Tibial nerve (tissue), 4 donors: ENCODE measurements at regions not wholly inside any gene's neighbourhood (a gene's known extent, or its start where the extent isn't known, plus 50 kb on each side); places are given as distances from the start of the nearest gene placed in this dataset.
"Not testable (repeated sequence)": the region's sequence is repeated elsewhere in the genome, so short reads cannot be mapped to it uniquely, and the experiment has no call there.

Experiments
- DNase-seq, 2 donors: peaks; one replicate each; pipeline ENCODE4 v3.0.0-alpha.2; 2019; ENCODE audit warnings: low spot score in 2 of 2
- H3K27ac ChIP-seq, 4 donors: fragments of 200-600 bp; sonication (generic) in 3 of 4; one replicate each; pipeline ENCODE4 v1.5.1; 2017 to 2019; ENCODE audit warnings: mild to moderate bottlenecking in 1 of 4
- H3K27me3 ChIP-seq, 2 donors: fragments of 200-600 bp; sonication (generic) in 1 of 2; one replicate each; pipeline versions ENCODE4 v1.5.1 to v1.6.0; 2017 to 2019
- H3K36me3 ChIP-seq, 3 donors: fragments of 200-600 bp; sonication (generic); one replicate each; pipeline ENCODE4 v1.5.1; 2018 to 2019
- H3K4me1 ChIP-seq, 4 donors: fragments of 200-600 bp; sonication (generic) in 3 of 4; one replicate each; pipeline ENCODE4 v1.5.1; 2017 to 2019
- H3K4me3 ChIP-seq, 4 donors: fragments of 200-600 bp; sonication (generic) in 3 of 4; one replicate each; pipeline ENCODE4 v1.5.1; 2017 to 2019; ENCODE audit warnings: mild to moderate bottlenecking in 1 of 4, moderate library complexity in 1 of 4
- H3K9me3 ChIP-seq, 4 donors: fragments of 200-600 bp; sonication (generic) in 3 of 4; one replicate each; pipeline ENCODE4 v1.5.1; 2017 to 2019
- CTCF ChIP-seq, 5 experiments: fragments of 200-600 bp in 3 of 5; fragments of 450-650 bp in 2 of 5; sonication (generic) in 3 of 5; IDR thresholded peaks; one replicate each; pipeline ENCODE4 v1.5.1; 2016 to 2019; ENCODE audit warnings: antibody characterized with exemption in 5 of 5, mild to moderate bottlenecking in 3 of 5, moderate library complexity in 2 of 5
- EP300 ChIP-seq, 2 donors: sonication (generic); formaldehyde crosslinking; IDR thresholded peaks; one replicate each; pipeline ENCODE4 v1.6.1; 2017; ENCODE audit warnings: antibody characterized with exemption in 2 of 2, mild to moderate bottlenecking in 1 of 2
- POLR2A ChIP-seq, 2 donors: fragments of 450-650 bp; IDR thresholded peaks; one replicate each; pipeline ENCODE4 v1.6.1; 2017; ENCODE audit warnings: antibody characterized with exemption in 2 of 2, mild to moderate bottlenecking in 2 of 2, moderate library complexity in 2 of 2
- WGBS, 2 donors: methylation state at CpG; one replicate each; pipeline ENCODE4 v1.1.5; 2018; 5-methylcytosine and 5-hydroxymethylcytosine counted together

- TF ChIP-seq POLR2A (IDR thresholded peaks at IDR 0.05) (no peak), CTCF (IDR thresholded peaks at IDR 0.05) (no peak), EP300 (IDR thresholded peaks at IDR 0.05) (no peak)
- WGBS, 2 donors, result 51 to 53% methylated on average over 6 of the region's 6 CpGs
- H3K4me1 ChIP-seq, result peaks cover 0 to 6% (median 3%) of the 10 kb centered on the region in 4 donors
- no peak for DNase-seq
- H3K27me3 ChIP-seq, result no peaks in the 10 kb centered on the region
- H3K4me3 ChIP-seq, result no peak overlapping the region
- H3K36me3 ChIP-seq, result no peaks in the 10 kb centered on the region
- H3K27ac ChIP-seq, result no peak overlapping the region
- H3K9me3 ChIP-seq, result no peaks in the 10 kb centered on the region
Measured at GRCh38 chr14:30389134-30389876, 169.7 kb upstream of the G2E3 start.

GRCh38 chr14:30389877-30390385 is 169.0 kb upstream of the G2E3 start:
- Histone ChIP-seq H3K27ac (no peak overlapping the region), H3K9me3 (no peaks in the 10 kb centered on the region)

GRCh38 chr14:30395065-30395464 is 163.9 kb upstream of the G2E3 start:
- Histone ChIP-seq H3K36me3 (no peaks in the 10 kb centered on the region), H3K27ac (no peak overlapping the region), H3K4me3 (no peak overlapping the region), H3K4me1 (peaks cover 0 to under 1% (median 0%) of the 10 kb centered on the region in 4 donors), H3K27me3 (no peaks in the 10 kb centered on the region), H3K9me3 (no peaks in the 10 kb centered on the region)
- WGBS, 2 donors, result 91 to 95% methylated on average over 1 of the region's 1 CpG
- no peak for TF ChIP-seq CTCF (IDR thresholded peaks at IDR 0.05)
- no peak for TF ChIP-seq POLR2A (IDR thresholded peaks at IDR 0.05)
- no peak for TF ChIP-seq EP300 (IDR thresholded peaks at IDR 0.05)
- no peak for DNase-seq

More at GRCh38 chr14:30389877-30390385, 169.0 kb upstream of the G2E3 start:
- H3K4me1 ChIP-seq, result peaks cover 0 to 6% (median 3%) of the 10 kb centered on the region in 4 donors
- H3K36me3 ChIP-seq, result no peaks in the 10 kb centered on the region
- TF ChIP-seq EP300 (IDR thresholded peaks at IDR 0.05) (no peak), CTCF (IDR thresholded peaks at IDR 0.05) (no peak), POLR2A (IDR thresholded peaks at IDR 0.05) (no peak)
- WGBS, 2 donors, result 30 to 38% methylated on average over 4 of the region's 4 CpGs
- DNase-seq, result no peak
- no peaks in the 10 kb centered on the region for H3K27me3 ChIP-seq
- no peak overlapping the region for H3K4me3 ChIP-seq

GRCh38 chr14:30402846-30403245 is 156.1 kb upstream of the G2E3 start:
- TF ChIP-seq EP300 (IDR thresholded peaks at IDR 0.05) (no peak), POLR2A (IDR thresholded peaks at IDR 0.05) (no peak), CTCF (IDR thresholded peaks at IDR 0.05) (no peak)
- Histone ChIP-seq H3K27me3 (no peaks in the 10 kb centered on the region), H3K27ac (no peak overlapping the region), H3K36me3 (no peaks in the 10 kb centered on the region), H3K4me1 (no peaks in the 10 kb centered on the region), H3K9me3 (no peaks in the 10 kb centered on the region), H3K4me3 (no peak overlapping the region)
- no peak for DNase-seq

GRCh38 chr14:30403791-30404190 is 155.2 kb upstream of the G2E3 start:
- TF ChIP-seq CTCF (IDR thresholded peaks at IDR 0.05) (no peak), POLR2A (IDR thresholded peaks at IDR 0.05) (no peak), EP300 (IDR thresholded peaks at IDR 0.05) (no peak)
- DNase-seq, result no peak
- Histone ChIP-seq H3K27me3 (no peaks in the 10 kb centered on the region), H3K4me3 (no peak overlapping the region), H3K9me3 (no peaks in the 10 kb centered on the region), H3K36me3 (no peaks in the 10 kb centered on the region), H3K27ac (no peak overlapping the region), H3K4me1 (no peaks in the 10 kb centered on the region)
- WGBS, 2 donors, result 78 to 94% methylated on average over 4 of the region's 4 CpGs

GRCh38 chr14:30409508-30410015 is 149.4 kb upstream of the G2E3 start:
- H3K36me3 ChIP-seq, H3K4me1 ChIP-seq, H3K27me3 ChIP-seq, H3K9me3 ChIP-seq, DNase-seq, H3K27ac ChIP-seq, H3K4me3 ChIP-seq: not testable (repeated sequence)
- WGBS, 2 donors, result 87 to 90% methylated on average over 2 of the region's 2 CpGs
